Liver (tissue), 8 donors: ENCODE measurements at regions not wholly inside any gene's neighbourhood (a gene's known extent, or its start where the extent isn't known, plus 50 kb on each side); places are given as distances from the start of the nearest gene placed in this dataset.

Source experiments
- DNase-seq: peaks from one replicate; pipeline ENCODE4 v3.0.0-alpha.2; 2017; ENCODE audit warnings: low spot score
- H3K27ac ChIP-seq, 2 donors: one replicate each; pipeline ENCODE4 v1.7.0; 2013; ENCODE audit warnings: inconsistent platforms in 2 of 2, low read length in 2 of 2, control low read depth in 1 of 2, low read depth in 1 of 2, mild to moderate bottlenecking in 1 of 2
- H3K27me3 ChIP-seq, 4 donors: one replicate each; pipeline versions ENCODE4 v1.6.1 to v1.7.0; 2013; ENCODE audit warnings: low read length in 3 of 4, inconsistent platforms in 1 of 4, mild to moderate bottlenecking in 1 of 4, moderate library complexity in 1 of 4; ENCODE audit not compliant: control insufficient read depth in 4 of 4, insufficient read depth in 4 of 4
- H3K36me3 ChIP-seq, 4 donors: one replicate each; pipeline versions ENCODE4 v1.6.1 to v1.7.0; 2013; ENCODE audit warnings: low read length in 3 of 4, mild to moderate bottlenecking in 3 of 4, low read depth in 1 of 4, moderate library complexity in 1 of 4; ENCODE audit not compliant: control insufficient read depth in 4 of 4, insufficient read depth in 3 of 4
- H3K4me1 ChIP-seq, 4 donors: one replicate each; pipeline versions ENCODE4 v1.6.1 to v1.7.0; 2013; ENCODE audit warnings: low read length in 3 of 4, mild to moderate bottlenecking in 3 of 4, moderate library complexity in 1 of 4; ENCODE audit not compliant: control insufficient read depth in 4 of 4, insufficient read depth in 4 of 4
- H3K4me3 ChIP-seq, 3 donors: one replicate each; pipeline versions ENCODE4 v1.6.1 to v1.7.0; 2013; ENCODE audit warnings: low read length in 3 of 3, control low read depth in 1 of 3, low read depth in 1 of 3, mild to moderate bottlenecking in 1 of 3
- H3K9ac ChIP-seq, 2 donors: one replicate each; pipeline ENCODE4 v1.7.0; 2013; ENCODE audit warnings: low read length in 2 of 2, mild to moderate bottlenecking in 2 of 2, moderate library complexity in 2 of 2, control low read depth in 1 of 2, low read depth in 1 of 2
- H3K9me3 ChIP-seq, 4 donors: one replicate each; pipeline versions ENCODE4 v1.6.1 to v1.7.0; 2013; ENCODE audit warnings: low read length in 3 of 4; ENCODE audit not compliant: control insufficient read depth in 4 of 4
- ATF3 ChIP-seq: IDR thresholded peaks from 2 replicates; pipeline ENCODE4 v1.6.1; 2016; ENCODE audit warnings: antibody characterized with exemption
- EGR1 ChIP-seq, 2 donors: IDR thresholded peaks; 2 replicates each; pipeline ENCODE4 v1.6.1; 2016 to 2018; ENCODE audit warnings: antibody characterized with exemption in 2 of 2, low read depth in 2 of 2
- FOXA1 ChIP-seq: IDR thresholded peaks from 2 replicates; pipeline ENCODE4 v1.6.1; 2016; ENCODE audit warnings: antibody characterized with exemption
- FOXA2 ChIP-seq: IDR thresholded peaks from 2 replicates; pipeline ENCODE4 v1.6.1; 2016; ENCODE audit warnings: antibody characterized with exemption
- GABPA ChIP-seq, 2 donors: IDR thresholded peaks in 1 of 2; conservative IDR thresholded peaks in 1 of 2; 2 replicates each; pipeline ENCODE4 v1.6.1; 2016; ENCODE audit warnings: antibody characterized with exemption in 2 of 2, mild to moderate bottlenecking in 1 of 2, moderate library complexity in 1 of 2
- HNF4A ChIP-seq, 2 donors: conservative IDR thresholded peaks; 2 replicates each; pipeline ENCODE4 v1.6.1; 2016; ENCODE audit warnings: antibody characterized with exemption in 2 of 2, mild to moderate bottlenecking in 2 of 2
- HNF4G ChIP-seq: IDR thresholded peaks from 2 replicates; pipeline ENCODE4 v1.6.1; 2016; ENCODE audit warnings: antibody characterized with exemption
- JUND ChIP-seq, 2 donors: IDR thresholded peaks; 2 replicates each; pipeline ENCODE4 v1.6.1; 2016; ENCODE audit warnings: antibody characterized with exemption in 2 of 2
- MAX ChIP-seq: IDR thresholded peaks from 2 replicates; pipeline ENCODE4 v1.6.1; 2016; ENCODE audit warnings: antibody characterized with exemption
- NR2F2 ChIP-seq: IDR thresholded peaks from 2 replicates; pipeline ENCODE4 v1.6.1; 2016; ENCODE audit warnings: antibody characterized with exemption
- RAD21 ChIP-seq, 2 donors: IDR thresholded peaks; 2 replicates each; pipeline ENCODE4 v1.6.1; 2016; ENCODE audit warnings: antibody characterized with exemption in 2 of 2, mild to moderate bottlenecking in 2 of 2
- REST ChIP-seq: IDR thresholded peaks from 2 replicates; pipeline ENCODE4 v1.6.1; 2016; ENCODE audit warnings: antibody characterized with exemption, mild to moderate bottlenecking
- RXRA ChIP-seq, 2 donors: IDR thresholded peaks; 2 replicates each; pipeline ENCODE4 v1.6.1; 2017 to 2018; ENCODE audit warnings: antibody characterized with exemption in 2 of 2, mild to moderate bottlenecking in 1 of 2
- SP1 ChIP-seq: IDR thresholded peaks from 2 replicates; pipeline ENCODE4 v1.6.1; 2018; ENCODE audit warnings: antibody characterized with exemption, mild to moderate bottlenecking
- TAF1 ChIP-seq: conservative IDR thresholded peaks from 2 replicates; pipeline ENCODE4 v1.6.1; 2016; ENCODE audit warnings: antibody characterized with exemption, mild to moderate bottlenecking
- YY1 ChIP-seq: IDR thresholded peaks from 2 replicates; pipeline ENCODE4 v1.6.1; 2016; ENCODE audit warnings: antibody characterized with exemption, mild to moderate bottlenecking
- WGBS: extraction: QIAGEN DNeasy Blood & Tissue Kit; methylation state at CpG from one replicate; pipeline ENCODE4 v1.1.7; 2013; 5-methylcytosine and 5-hydroxymethylcytosine counted together
- TF ChIP-seq, protein P1 (sequence below): fragments of 150-350 bp; IDR thresholded peaks from 2 replicates; pipeline ENCODE4 v1.5.1; 2017; ENCODE audit warnings: improper control_type of control experiment, low read depth, low read length; ENCODE audit not compliant: missing input control
- TF ChIP-seq, protein P2 (sequence below): IDR thresholded peaks from 2 replicates; pipeline ENCODE4 v1.6.1; 2016; ENCODE audit warnings: antibody characterized with exemption
- donor health status: healthy.
- donor health status: healthy.
- donor health status: healthy.
- donor health status: healthy.
- donor health status: healthy.

DNA sequence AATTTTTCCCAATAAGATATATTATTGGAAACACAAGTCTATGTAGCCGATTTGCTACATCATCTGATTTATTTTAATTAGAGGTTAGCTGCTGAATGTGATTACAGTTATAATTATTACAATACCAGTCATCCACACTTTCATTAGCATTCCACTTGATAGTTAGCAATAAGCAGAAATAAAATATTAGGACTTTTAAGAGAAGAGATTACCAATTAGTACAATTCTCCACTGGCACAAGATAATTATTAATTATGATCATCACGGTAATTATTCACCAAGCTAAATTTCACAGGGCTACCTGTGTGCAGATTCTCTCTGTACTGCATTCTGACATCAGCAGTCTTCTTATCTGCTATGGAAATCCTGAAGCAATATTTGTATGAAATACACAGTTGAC, 474.7 kb downstream of the TLE4 start:
- Histone ChIP-seq H3K4me3 (no peak overlapping the region), H3K9ac (no peak overlapping the region), H3K36me3 (no peaks in the 10 kb centered on the region), H3K4me1 (no peaks in the 10 kb centered on the region), H3K27ac (no peak overlapping the region), H3K27me3 (no peaks in the 10 kb centered on the region), H3K9me3 (no peaks in the 10 kb centered on the region)
- no peak for DNase-seq
- WGBS, result 82% methylated on average over 2 of the region's 2 CpGs
- TF ChIP-seq JUND (IDR thresholded peaks at IDR 0.05) (no peak), HNF4G (no peak), FOXA2 (no peak), NR2F2 (no peak)

DNA sequence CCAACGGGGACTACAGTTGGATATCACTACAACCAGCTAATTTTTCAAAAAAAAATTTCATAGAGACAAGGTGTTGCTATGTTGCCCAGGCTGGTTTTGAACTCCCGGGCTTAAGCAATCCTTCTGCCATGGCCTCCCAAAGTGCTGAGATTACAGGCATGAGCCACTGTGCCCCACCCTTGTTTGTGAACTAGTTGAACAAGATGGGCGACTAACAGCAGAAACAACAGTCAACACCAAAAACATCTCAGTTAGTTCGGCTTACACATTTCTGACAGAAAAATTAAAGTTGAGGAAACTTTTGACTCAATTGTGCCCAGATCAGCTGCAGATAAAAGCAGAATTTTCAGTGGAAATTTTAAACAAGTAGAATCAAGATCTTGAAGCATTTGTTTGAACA, 470.1 kb downstream of the TLE4 start:
- H3K36me3 ChIP-seq, result no peaks in the 10 kb centered on the region
- WGBS, result 82% methylated on average over 4 of the region's 4 CpGs
- DNase-seq, result no peak
- TF ChIP-seq TAF1 (no peak), EGR1 (IDR thresholded peaks at IDR 0.05; ENCODE audit: low read depth in 2 of 2) (no peak), ATF3 (no peak), GABPA (IDR thresholded peaks at IDR 0.05 in 1 of 2, conservative IDR thresholded peaks at IDR 0.05 in 1 of 2) (no peak)
- TF ChIP-seq, protein P1, sequence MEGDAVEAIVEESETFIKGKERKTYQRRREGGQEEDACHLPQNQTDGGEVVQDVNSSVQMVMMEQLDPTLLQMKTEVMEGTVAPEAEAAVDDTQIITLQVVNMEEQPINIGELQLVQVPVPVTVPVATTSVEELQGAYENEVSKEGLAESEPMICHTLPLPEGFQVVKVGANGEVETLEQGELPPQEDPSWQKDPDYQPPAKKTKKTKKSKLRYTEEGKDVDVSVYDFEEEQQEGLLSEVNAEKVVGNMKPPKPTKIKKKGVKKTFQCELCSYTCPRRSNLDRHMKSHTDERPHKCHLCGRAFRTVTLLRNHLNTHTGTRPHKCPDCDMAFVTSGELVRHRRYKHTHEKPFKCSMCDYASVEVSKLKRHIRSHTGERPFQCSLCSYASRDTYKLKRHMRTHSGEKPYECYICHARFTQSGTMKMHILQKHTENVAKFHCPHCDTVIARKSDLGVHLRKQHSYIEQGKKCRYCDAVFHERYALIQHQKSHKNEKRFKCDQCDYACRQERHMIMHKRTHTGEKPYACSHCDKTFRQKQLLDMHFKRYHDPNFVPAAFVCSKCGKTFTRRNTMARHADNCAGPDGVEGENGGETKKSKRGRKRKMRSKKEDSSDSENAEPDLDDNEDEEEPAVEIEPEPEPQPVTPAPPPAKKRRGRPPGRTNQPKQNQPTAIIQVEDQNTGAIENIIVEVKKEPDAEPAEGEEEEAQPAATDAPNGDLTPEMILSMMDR, result no peak
- H3K4me3 ChIP-seq, result no peak overlapping the region
- no peaks in the 10 kb centered on the region for H3K4me1 ChIP-seq
- H3K27me3 ChIP-seq, result no peaks in the 10 kb centered on the region
- no peaks in the 10 kb centered on the region for H3K9me3 ChIP-seq
- no peak overlapping the region for H3K9ac ChIP-seq
- no peak overlapping the region for H3K27ac ChIP-seq

- Histone ChIP-seq H3K36me3 (no peaks in the 10 kb centered on the region), H3K4me1 (no peaks in the 10 kb centered on the region), H3K4me3 (no peak overlapping the region), H3K9me3 (no peaks in the 10 kb centered on the region), H3K27me3 (no peaks in the 10 kb centered on the region), H3K27ac (no peak overlapping the region), H3K9ac (no peak overlapping the region)
- no peak for DNase-seq
- no peak for TF ChIP-seq SP1
- TF ChIP-seq NR2F2, result no peak
- TF ChIP-seq HNF4G, result no peak
- TF ChIP-seq HNF4A (conservative IDR thresholded peaks at IDR 0.05), result no peak
- no peak for TF ChIP-seq FOXA2
- no peak for TF ChIP-seq RXRA (IDR thresholded peaks at IDR 0.05)
- TF ChIP-seq MAX, result no peak
- TF ChIP-seq REST, result no peak
- TF ChIP-seq FOXA1, result no peak
- no peak for TF ChIP-seq RAD21 (IDR thresholded peaks at IDR 0.05)
- TF ChIP-seq YY1, result no peak
- TF ChIP-seq TAF1, result no peak
- TF ChIP-seq EGR1 (IDR thresholded peaks at IDR 0.05; ENCODE audit: low read depth in 2 of 2), result no peak
- no peak for TF ChIP-seq GABPA (IDR thresholded peaks at IDR 0.05 in 1 of 2, conservative IDR thresholded peaks at IDR 0.05 in 1 of 2)
- TF ChIP-seq, protein P2, sequence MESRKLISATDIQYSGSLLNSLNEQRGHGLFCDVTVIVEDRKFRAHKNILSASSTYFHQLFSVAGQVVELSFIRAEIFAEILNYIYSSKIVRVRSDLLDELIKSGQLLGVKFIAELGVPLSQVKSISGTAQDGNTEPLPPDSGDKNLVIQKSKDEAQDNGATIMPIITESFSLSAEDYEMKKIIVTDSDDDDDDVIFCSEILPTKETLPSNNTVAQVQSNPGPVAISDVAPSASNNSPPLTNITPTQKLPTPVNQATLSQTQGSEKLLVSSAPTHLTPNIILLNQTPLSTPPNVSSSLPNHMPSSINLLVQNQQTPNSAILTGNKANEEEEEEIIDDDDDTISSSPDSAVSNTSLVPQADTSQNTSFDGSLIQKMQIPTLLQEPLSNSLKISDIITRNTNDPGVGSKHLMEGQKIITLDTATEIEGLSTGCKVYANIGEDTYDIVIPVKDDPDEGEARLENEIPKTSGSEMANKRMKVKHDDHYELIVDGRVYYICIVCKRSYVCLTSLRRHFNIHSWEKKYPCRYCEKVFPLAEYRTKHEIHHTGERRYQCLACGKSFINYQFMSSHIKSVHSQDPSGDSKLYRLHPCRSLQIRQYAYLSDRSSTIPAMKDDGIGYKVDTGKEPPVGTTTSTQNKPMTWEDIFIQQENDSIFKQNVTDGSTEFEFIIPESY, result no peak
- 72% methylated on average over 4 of the region's 4 CpGs for WGBS
These were observed 468.7 kb downstream of the TLE4 start for GRCh38 chr9:80040457-80040856.
